Upper lobe of right lung (tissue), 1 donor: ENCODE measurements at regions not wholly inside any gene's neighbourhood (a gene's known extent, or its start where the extent isn't known, plus 50 kb on each side); places are given as distances from the start of the nearest gene placed in this dataset.

Experiments
- ATAC-seq: fragments of 200-7000 bp; cut with Tn5 transposase; one replicate; pipeline ENCODE4 v1.9.1; 2020; ENCODE audit warnings: mild to moderate bottlenecking, moderate library complexity
- DNase-seq: peaks from one replicate; pipeline ENCODE4 v3.0.0-alpha.2; 2020
- H3K27ac ChIP-seq: fragments of 200-600 bp; one replicate; pipeline ENCODE4 v1.8.0; 2022
- H3K27me3 ChIP-seq: fragments of 200-600 bp; one replicate; pipeline ENCODE4 v1.8.0; 2022; ENCODE audit warnings: mild to moderate bottlenecking
- H3K36me3 ChIP-seq: fragments of 200-600 bp; one replicate; pipeline ENCODE4 v1.8.0; 2022
- H3K4me1 ChIP-seq: fragments of 200-600 bp; one replicate; pipeline ENCODE4 v1.8.0; 2022
- H3K4me3 ChIP-seq: fragments of 200-600 bp; one replicate; pipeline ENCODE4 v1.8.0; 2022; ENCODE audit warnings: mild to moderate bottlenecking
- H3K9me3 ChIP-seq: fragments of 200-600 bp; one replicate; pipeline ENCODE4 v1.8.0; 2022
- intact Hi-C: fragments of 100-400 bp; cut with DNase I; formaldehyde crosslinking; loops from one replicate; pipeline ENCODE4 v1.11.0; 2022
- TF ChIP-seq, protein P1 (sequence below): fragments of 200-600 bp; IDR thresholded peaks from one replicate; pipeline ENCODE4 v1.8.0; 2022; ENCODE audit warnings: antibody characterized with exemption
- donor health status: DM: no; HTN: yes; CAD: no; lungs with severe emphysema.

DNA sequence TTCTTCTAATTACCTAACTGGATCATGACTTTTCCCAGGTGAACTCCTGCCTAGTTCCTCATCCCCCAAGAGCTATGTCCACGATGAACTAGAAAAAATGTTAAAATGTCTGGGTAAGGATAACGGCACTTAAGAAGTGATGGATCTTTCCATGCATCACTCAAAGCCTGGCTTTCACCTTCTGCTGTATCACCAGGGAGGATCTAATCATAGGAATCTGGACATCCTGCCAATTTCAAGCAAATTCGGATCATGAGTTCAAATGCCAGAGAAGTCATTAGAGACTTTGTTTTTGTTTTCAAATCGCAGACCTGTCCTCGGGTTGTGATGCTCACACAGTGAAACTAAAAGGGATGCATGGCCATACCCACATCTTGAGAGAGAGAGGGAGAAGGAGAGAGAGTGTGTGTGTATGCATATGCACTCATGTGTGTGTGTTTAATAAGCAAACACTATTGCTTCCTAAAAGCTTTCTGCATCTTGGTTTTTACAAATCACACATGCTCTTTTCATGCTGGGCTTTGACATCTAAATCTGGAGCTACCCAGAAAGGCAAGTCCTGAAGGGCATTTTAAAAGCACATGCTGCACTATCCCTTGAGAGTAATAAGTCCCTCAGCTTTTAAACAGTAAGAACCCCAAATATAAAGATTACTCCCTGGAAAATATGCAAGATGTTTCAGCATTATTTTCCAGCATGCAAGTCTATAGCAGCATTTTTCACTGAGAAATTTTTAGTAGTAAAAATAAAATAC, 524.6 kb upstream of the NOX3 start:
- intact Hi-C loops = no loop called here
- H3K4me1 ChIP-seq = peaks cover 8% of the 10 kb centered on the region
- no peaks in the 10 kb centered on the region for H3K27me3 ChIP-seq
- ATAC-seq (no peak), DNase-seq (no peak)
- no peak overlapping the region for H3K4me3 ChIP-seq
- no peaks in the 10 kb centered on the region for H3K9me3 ChIP-seq
- no peaks in the 10 kb centered on the region for H3K36me3 ChIP-seq
- no peak overlapping the region for H3K27ac ChIP-seq
- TF ChIP-seq, protein P1, sequence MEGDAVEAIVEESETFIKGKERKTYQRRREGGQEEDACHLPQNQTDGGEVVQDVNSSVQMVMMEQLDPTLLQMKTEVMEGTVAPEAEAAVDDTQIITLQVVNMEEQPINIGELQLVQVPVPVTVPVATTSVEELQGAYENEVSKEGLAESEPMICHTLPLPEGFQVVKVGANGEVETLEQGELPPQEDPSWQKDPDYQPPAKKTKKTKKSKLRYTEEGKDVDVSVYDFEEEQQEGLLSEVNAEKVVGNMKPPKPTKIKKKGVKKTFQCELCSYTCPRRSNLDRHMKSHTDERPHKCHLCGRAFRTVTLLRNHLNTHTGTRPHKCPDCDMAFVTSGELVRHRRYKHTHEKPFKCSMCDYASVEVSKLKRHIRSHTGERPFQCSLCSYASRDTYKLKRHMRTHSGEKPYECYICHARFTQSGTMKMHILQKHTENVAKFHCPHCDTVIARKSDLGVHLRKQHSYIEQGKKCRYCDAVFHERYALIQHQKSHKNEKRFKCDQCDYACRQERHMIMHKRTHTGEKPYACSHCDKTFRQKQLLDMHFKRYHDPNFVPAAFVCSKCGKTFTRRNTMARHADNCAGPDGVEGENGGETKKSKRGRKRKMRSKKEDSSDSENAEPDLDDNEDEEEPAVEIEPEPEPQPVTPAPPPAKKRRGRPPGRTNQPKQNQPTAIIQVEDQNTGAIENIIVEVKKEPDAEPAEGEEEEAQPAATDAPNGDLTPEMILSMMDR = no peak

DNA sequence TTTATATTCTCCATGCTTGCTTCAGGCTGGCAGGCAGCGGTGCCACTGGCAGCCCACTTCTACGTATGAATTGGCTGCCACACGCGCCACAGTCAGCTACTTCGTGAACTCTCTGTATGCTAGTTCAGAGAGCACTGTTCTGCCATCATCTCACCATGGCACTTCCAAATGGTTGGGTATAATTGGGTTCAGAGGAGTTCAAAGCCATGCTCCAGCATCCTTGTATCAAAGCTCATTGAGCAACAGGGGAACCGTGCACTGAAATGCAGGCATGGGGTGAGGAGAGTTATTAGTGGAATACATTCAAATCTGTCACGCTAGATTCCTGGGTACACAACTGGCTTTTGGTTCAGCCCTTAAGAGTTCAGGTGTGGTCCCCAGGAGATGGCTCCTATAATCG, 519.9 kb upstream of the NOX3 start:
- no peak for ATAC-seq
- no peaks in the 10 kb centered on the region for H3K27me3 ChIP-seq
- H3K4me1 ChIP-seq = peaks cover 3% of the 10 kb centered on the region
- H3K9me3 ChIP-seq = no peaks in the 10 kb centered on the region
- no peaks in the 10 kb centered on the region for H3K36me3 ChIP-seq
- intact Hi-C loops = no loop called here
- DNase-seq = no peak
- no peak overlapping the region for H3K27ac ChIP-seq
- TF ChIP-seq, protein P1 = no peak
- H3K4me3 ChIP-seq = no peak overlapping the region

DNA sequence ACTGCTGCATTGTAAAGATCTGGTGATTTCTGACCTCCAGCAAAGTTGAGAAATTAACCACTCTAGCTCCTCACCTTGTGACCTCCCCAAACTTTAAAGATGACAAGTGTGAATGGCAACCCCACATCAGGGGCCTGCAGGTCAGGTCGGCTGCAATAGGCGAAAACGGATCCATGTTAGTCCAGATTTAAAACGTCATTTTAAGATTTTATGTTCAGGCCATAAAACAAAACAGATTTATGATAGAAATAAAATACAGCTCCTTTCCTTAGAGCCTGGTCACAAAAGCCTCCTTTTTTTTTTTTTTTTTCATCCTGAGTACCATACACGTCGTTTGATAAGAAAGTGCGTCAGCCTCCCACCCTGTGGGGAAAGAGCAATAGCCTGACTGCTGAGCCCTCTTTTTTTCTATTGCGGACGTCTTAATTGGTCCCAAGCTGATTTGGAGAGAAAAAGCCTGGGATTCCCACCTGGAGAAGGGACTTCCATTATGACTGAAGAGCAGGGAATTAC, 519.2 kb upstream of the NOX3 start:
- H3K4me3 ChIP-seq = no peak overlapping the region
- TF ChIP-seq, protein P1 = no peak
- no peaks in the 10 kb centered on the region for H3K36me3 ChIP-seq
- peaks cover 3% of the 10 kb centered on the region for H3K4me1 ChIP-seq
- intact Hi-C loops = no loop called here
- H3K9me3 ChIP-seq = no peaks in the 10 kb centered on the region
- no peaks in the 10 kb centered on the region for H3K27me3 ChIP-seq
- H3K27ac ChIP-seq = no peak overlapping the region
- ATAC-seq (no peak), DNase-seq (no peak)

DNA sequence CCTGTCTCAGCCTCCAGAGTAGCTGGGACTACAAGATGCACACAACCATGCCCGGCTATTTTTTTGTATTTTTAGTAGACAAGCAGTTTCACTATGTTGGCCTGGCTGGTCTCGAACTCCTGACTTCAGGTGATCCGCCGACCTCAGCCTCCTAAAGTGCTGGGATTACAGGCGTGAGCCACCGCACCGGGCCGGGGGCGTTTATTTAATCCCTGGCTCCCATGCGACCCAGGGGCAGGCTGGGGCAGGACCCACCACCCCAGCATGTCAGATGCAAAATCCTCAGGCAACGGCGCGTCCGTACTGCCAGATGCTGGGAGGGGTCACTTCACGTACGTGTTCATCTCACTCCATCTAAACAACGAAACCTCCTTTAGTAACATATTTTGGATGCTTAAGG, 518.7 kb upstream of the NOX3 start:
- Histone ChIP-seq H3K4me3 (no peak overlapping the region), H3K4me1 (no peaks in the 10 kb centered on the region), H3K27ac (no peak overlapping the region), H3K9me3 (no peaks in the 10 kb centered on the region), H3K27me3 (no peaks in the 10 kb centered on the region), H3K36me3 (no peaks in the 10 kb centered on the region)
- intact Hi-C loops = no loop called here
- TF ChIP-seq, protein P1 = no peak
- DNase-seq = no peak
- no peak for ATAC-seq

DNA sequence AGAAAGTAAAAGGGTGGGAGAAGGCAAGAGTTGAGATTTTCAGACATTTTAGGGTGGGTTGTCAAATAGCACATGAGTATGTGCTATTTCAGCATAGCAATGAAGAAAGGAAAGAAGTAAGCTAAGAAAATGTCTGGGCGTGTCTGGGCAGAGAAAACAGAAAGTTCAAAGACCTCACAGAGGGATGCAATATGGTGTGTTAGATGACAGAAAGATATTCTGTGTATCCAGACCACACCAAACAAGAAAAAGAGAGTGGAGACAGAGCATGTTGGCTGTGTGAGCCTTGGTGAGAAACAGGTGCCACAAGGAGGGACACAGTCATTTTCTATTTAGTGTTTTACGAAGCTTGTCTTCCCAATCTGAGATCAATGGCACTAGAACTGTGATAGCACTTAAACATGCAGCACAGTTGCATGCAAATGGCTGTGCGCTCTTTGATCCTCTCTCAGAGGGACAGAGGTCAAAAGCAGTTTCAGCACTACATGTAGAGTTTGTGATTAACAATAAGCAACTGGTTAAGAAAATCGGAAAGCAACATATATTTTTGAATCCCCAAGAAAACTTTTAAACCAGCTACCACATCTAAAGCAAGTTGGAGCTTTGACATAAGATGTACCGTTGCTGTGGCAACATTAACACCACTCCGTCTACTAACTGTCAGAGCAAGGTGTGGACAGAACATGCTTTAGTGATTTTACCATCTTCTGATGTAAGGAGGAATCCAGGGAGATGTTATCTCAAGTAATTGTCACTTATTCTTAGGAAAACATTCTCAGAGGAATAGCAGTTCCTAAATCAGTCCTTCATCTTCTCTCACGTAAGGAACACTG, 515.5 kb upstream of the NOX3 start:
- Histone ChIP-seq H3K27me3 (no peaks in the 10 kb centered on the region), H3K9me3 (no peaks in the 10 kb centered on the region), H3K36me3 (no peaks in the 10 kb centered on the region), H3K4me1 (no peaks in the 10 kb centered on the region), H3K4me3 (no peak overlapping the region), H3K27ac (no peak overlapping the region)
- TF ChIP-seq, protein P1 = no peak
- intact Hi-C loops = no loop called here
- DNase-seq = no peak
- no peak for ATAC-seq
